ENCODE measurements at regions not wholly inside any gene's neighbourhood (a gene's known extent, or its start where the extent isn't known, plus 50 kb on each side); places are given as distances from the start of the nearest gene placed in this dataset.

GRCh38 chr5:87785554-87786335 lies 373.0 kb upstream of the CCNH start:
- no peak for TF ChIP-seq FOXP2 (optimal IDR thresholded peaks at IDR 0.05; ENCODE audit: borderline replicate concordance, extremely low read depth, extremely low read length, insufficient read depth)
- TF ChIP-seq POLR2AphosphoS5 (IDR thresholded peaks at IDR 0.05; ENCODE audit: low read depth, low read length) = no peak
- TF ChIP-seq TAF1 (IDR thresholded peaks at IDR 0.05; ENCODE audit: borderline replicate concordance, insufficient read depth, low read length) = no peak
- no peak for TF ChIP-seq SIN3A (IDR thresholded peaks at IDR 0.05; ENCODE audit: borderline replicate concordance, insufficient read depth, low read length)
- TF ChIP-seq REST (IDR thresholded peaks at IDR 0.05; ENCODE audit: insufficient read depth in 1 of 2, low read depth in 2 of 2, low read length in 2 of 2) = no peak

GRCh38 chr5:87784879-87785495 lies 372.3 kb upstream of the CCNH start:
- TF ChIP-seq SIN3A (IDR thresholded peaks at IDR 0.05; ENCODE audit: borderline replicate concordance, insufficient read depth, low read length) (no peak), REST (IDR thresholded peaks at IDR 0.05; ENCODE audit: insufficient read depth in 1 of 2, low read depth in 2 of 2, low read length in 2 of 2) (no peak), FOXP2 (optimal IDR thresholded peaks at IDR 0.05; ENCODE audit: borderline replicate concordance, extremely low read depth, extremely low read length, insufficient read depth) (no peak), POLR2AphosphoS5 (IDR thresholded peaks at IDR 0.05; ENCODE audit: low read depth, low read length) (no peak), TAF1 (IDR thresholded peaks at IDR 0.05; ENCODE audit: borderline replicate concordance, insufficient read depth, low read length) (no peak)

DNA sequence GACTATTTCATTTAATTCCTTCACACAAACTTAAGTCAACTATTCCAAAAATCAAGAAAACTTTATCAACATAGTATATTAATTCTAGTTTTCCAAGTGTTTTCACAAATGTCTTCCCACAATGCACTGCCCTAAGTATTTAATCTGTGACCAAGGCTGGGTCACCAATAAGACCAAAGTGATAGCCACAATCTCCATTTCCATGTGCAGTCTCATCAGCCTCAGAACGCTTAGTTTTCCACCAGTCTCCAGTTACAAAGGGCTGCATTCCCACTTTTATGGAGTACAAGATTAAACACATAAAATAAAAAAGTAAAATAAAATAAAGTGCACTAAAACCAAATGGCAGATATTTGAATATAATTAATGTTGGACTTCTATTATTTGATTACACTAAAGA lies 371.6 kb upstream of the CCNH start:
- no peak for TF ChIP-seq FOXP2 (optimal IDR thresholded peaks at IDR 0.05; ENCODE audit: borderline replicate concordance, extremely low read depth, extremely low read length, insufficient read depth)
- no peak for TF ChIP-seq TAF1 (IDR thresholded peaks at IDR 0.05; ENCODE audit: borderline replicate concordance, insufficient read depth, low read length)
- no peak for TF ChIP-seq SIN3A (IDR thresholded peaks at IDR 0.05; ENCODE audit: borderline replicate concordance, insufficient read depth, low read length)
- TF ChIP-seq POLR2AphosphoS5 (IDR thresholded peaks at IDR 0.05; ENCODE audit: low read depth, low read length) = no peak
- TF ChIP-seq REST (IDR thresholded peaks at IDR 0.05; ENCODE audit: insufficient read depth in 1 of 2, low read depth in 2 of 2, low read length in 2 of 2) = no peak

GRCh38 chr5:87782916-87783315 lies 370.2 kb upstream of the CCNH start:
- no peak for TF ChIP-seq REST (IDR thresholded peaks at IDR 0.05; ENCODE audit: insufficient read depth in 1 of 2, low read depth in 2 of 2, low read length in 2 of 2)
- no peak for TF ChIP-seq SIN3A (IDR thresholded peaks at IDR 0.05; ENCODE audit: borderline replicate concordance, insufficient read depth, low read length)
